Spinal cord (tissue), 9 donors: ENCODE measurements at regions not wholly inside any gene's neighbourhood (a gene's known extent, or its start where the extent isn't known, plus 50 kb on each side); places are given as distances from the start of the nearest gene placed in this dataset.

Experiments used
- DNase-seq, 6 donors: peaks; one replicate each; pipeline versions ENCODE4 v3.0.0 to v3.0.0-alpha.2; 2013 to 2015; ENCODE audit warnings: low spot score in 6 of 6, low read depth in 4 of 6
- H3K27ac ChIP-seq: one replicate; pipeline ENCODE4 v1.5.1; 2013; ENCODE audit warnings: low read depth, low read length, control low read depth
- H3K27me3 ChIP-seq: one replicate; pipeline ENCODE4 v1.6.1; 2013; ENCODE audit warnings: low read length; ENCODE audit not compliant: control insufficient read depth, insufficient read depth
- H3K36me3 ChIP-seq: one replicate; pipeline ENCODE4 v1.6.1; 2013; ENCODE audit warnings: low read length; ENCODE audit not compliant: control insufficient read depth, insufficient read depth
- H3K4me1 ChIP-seq: one replicate; pipeline ENCODE4 v1.6.1; 2013; ENCODE audit warnings: low read length; ENCODE audit not compliant: control insufficient read depth, insufficient read depth
- H3K4me3 ChIP-seq: one replicate; pipeline ENCODE4 v1.5.1; 2013; ENCODE audit warnings: low read depth, low read length, control low read depth
- H3K9me3 ChIP-seq: one replicate; pipeline ENCODE4 v1.6.1; 2013; ENCODE audit warnings: low read length; ENCODE audit not compliant: control insufficient read depth, insufficient read depth
- WGBS: methylation state at CpG from one replicate; pipeline ENCODE4 v1.1.5; 2013; ENCODE audit warnings: missing lambda C conversion rate; ENCODE audit not compliant: insufficient coverage; 5-methylcytosine and 5-hydroxymethylcytosine counted together
- donor health status: healthy.

- Histone ChIP-seq H3K27ac (no peak overlapping the region), H3K4me3 (no peak overlapping the region), H3K4me1 (no peaks in the 10 kb centered on the region), H3K9me3 (no peaks in the 10 kb centered on the region), H3K36me3 (no peaks in the 10 kb centered on the region), H3K27me3 (no peaks in the 10 kb centered on the region)
- no peak for DNase-seq
- WGBS: 100% methylated on average over 1 of the region's 7 CpGs
These were observed 132.0 kb downstream of the ZBTB18 start for GRCh38 chr1:244183037-244183436.

- no peak overlapping the region for H3K4me3 ChIP-seq
- H3K4me1 ChIP-seq: no peaks in the 10 kb centered on the region
- H3K27ac ChIP-seq: no peak overlapping the region
- no peaks in the 10 kb centered on the region for H3K36me3 ChIP-seq
- no peaks in the 10 kb centered on the region for H3K27me3 ChIP-seq
- H3K9me3 ChIP-seq: peaks cover 2% of the 10 kb centered on the region
- DNase-seq: no peak
- 92% methylated on average over 7 of the region's 10 CpGs for WGBS
These were observed 135.3 kb downstream of the ZBTB18 start for GRCh38 chr1:244186372-244186771.

GRCh38 chr1:244187310-244187709 lies 136.2 kb downstream of the ZBTB18 start:
- WGBS: 63% methylated on average over 7 of the region's 12 CpGs
- no peak for DNase-seq
- H3K9me3 ChIP-seq: peaks cover 2% of the 10 kb centered on the region
- H3K36me3 ChIP-seq: no peaks in the 10 kb centered on the region
- no peak overlapping the region for H3K4me3 ChIP-seq
- H3K4me1 ChIP-seq: no peaks in the 10 kb centered on the region
- H3K27ac ChIP-seq: no peak overlapping the region
- no peaks in the 10 kb centered on the region for H3K27me3 ChIP-seq

- 84% methylated on average over 4 of the region's 5 CpGs for WGBS
- Histone ChIP-seq H3K27ac (no peak overlapping the region), H3K36me3 (no peaks in the 10 kb centered on the region), H3K4me3 (no peak overlapping the region), H3K9me3 (peaks cover 2% of the 10 kb centered on the region), H3K27me3 (no peaks in the 10 kb centered on the region), H3K4me1 (no peaks in the 10 kb centered on the region)
- no peak for DNase-seq
These were observed 140.5 kb downstream of the ZBTB18 start for GRCh38 chr1:244191581-244191980.

- H3K9me3 ChIP-seq: peaks cover 2% of the 10 kb centered on the region
- H3K36me3 ChIP-seq: no peaks in the 10 kb centered on the region
- no peak overlapping the region for H3K27ac ChIP-seq
- no peak for DNase-seq
- H3K4me1 ChIP-seq: no peaks in the 10 kb centered on the region
- no peaks in the 10 kb centered on the region for H3K27me3 ChIP-seq
- no peak overlapping the region for H3K4me3 ChIP-seq
- WGBS: 100% methylated on average over 1 of the region's 3 CpGs
These were observed 141.2 kb downstream of the ZBTB18 start for GRCh38 chr1:244192325-244192724.

- no peak overlapping the region for H3K27ac ChIP-seq
- no peak for DNase-seq
- H3K9me3 ChIP-seq: no peaks in the 10 kb centered on the region
- H3K4me1 ChIP-seq: no peaks in the 10 kb centered on the region
- H3K4me3 ChIP-seq: no peak overlapping the region
- H3K36me3 ChIP-seq: no peaks in the 10 kb centered on the region
- H3K27me3 ChIP-seq: no peaks in the 10 kb centered on the region
- 85% methylated on average over 4 of the region's 6 CpGs for WGBS
These were observed 145.6 kb downstream of the ZBTB18 start for GRCh38 chr1:244196571-244197285.

DNA sequence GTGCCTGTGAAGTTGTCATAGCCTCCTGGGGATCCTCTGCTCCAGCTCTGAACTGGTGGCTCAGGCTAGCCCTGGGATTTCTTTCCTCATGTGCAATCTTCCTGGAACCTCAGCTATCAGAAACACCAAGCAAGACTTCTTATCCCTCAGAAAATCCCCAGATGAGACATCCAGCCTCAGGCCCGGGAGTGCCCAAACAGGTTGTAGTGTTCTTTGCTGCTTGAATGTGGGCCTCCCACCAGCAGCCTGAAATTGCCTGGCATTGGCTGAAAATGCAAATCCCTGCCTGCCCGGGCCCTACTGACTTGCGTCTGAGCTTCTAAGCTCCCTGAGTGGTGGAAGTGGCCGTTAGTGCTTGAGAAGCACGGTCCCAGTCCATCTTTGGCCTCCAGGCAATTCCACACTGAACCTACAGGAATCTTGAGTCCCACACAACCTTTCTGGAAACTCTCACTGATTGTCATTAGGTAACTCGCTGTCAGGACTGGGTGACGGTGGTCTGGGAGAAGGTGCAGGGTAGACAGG lies 146.8 kb downstream of the ZBTB18 start:
- no peaks in the 10 kb centered on the region for H3K27me3 ChIP-seq
- 96% methylated on average over 4 of the region's 7 CpGs for WGBS

GRCh38 chr1:244199902-244200301 lies 148.8 kb downstream of the ZBTB18 start:
- Histone ChIP-seq H3K27ac (no peak overlapping the region), H3K9me3 (no peaks in the 10 kb centered on the region), H3K27me3 (no peaks in the 10 kb centered on the region), H3K4me1 (no peaks in the 10 kb centered on the region), H3K4me3 (no peak overlapping the region), H3K36me3 (no peaks in the 10 kb centered on the region)
- WGBS: 80% methylated on average over 1 of the region's 4 CpGs
- DNase-seq: no peak

More for the DNA sequence above, 146.8 kb downstream of the ZBTB18 start:
- H3K27ac ChIP-seq: no peak overlapping the region
- H3K9me3 ChIP-seq: no peaks in the 10 kb centered on the region
- H3K4me1 ChIP-seq: no peaks in the 10 kb centered on the region
- no peak for DNase-seq
- H3K4me3 ChIP-seq: no peak overlapping the region
- no peaks in the 10 kb centered on the region for H3K36me3 ChIP-seq

DNA sequence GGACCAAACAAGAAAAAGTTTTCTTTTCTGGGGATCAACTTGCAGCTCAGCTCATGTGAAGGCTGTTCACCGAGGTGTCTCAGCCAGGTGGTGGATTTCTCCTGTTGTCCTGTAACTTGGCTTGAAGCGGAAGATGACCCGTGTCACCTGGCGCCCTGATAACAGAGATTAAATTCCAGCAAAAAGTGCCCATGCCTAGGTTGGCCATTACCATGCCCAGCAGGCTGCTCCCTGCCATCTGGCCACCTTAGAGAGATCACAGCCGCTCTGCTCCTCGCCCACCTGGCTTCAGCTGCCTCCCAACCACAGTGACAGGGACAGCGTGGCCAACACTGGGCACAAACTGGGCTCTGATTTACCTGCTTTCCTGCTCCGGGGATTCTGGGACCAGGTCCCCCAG lies 149.5 kb downstream of the ZBTB18 start:
- 96% methylated on average over 8 of the region's 8 CpGs for WGBS
- no peaks in the 10 kb centered on the region for H3K9me3 ChIP-seq
- DNase-seq: no peak
- no peaks in the 10 kb centered on the region for H3K4me1 ChIP-seq
- no peaks in the 10 kb centered on the region for H3K27me3 ChIP-seq
- no peak overlapping the region for H3K4me3 ChIP-seq
- no peaks in the 10 kb centered on the region for H3K36me3 ChIP-seq
- H3K27ac ChIP-seq: no peak overlapping the region

- 85% methylated on average over 6 of the region's 8 CpGs for WGBS
- Histone ChIP-seq H3K27ac (no peak overlapping the region), H3K9me3 (no peaks in the 10 kb centered on the region)
These were observed 150.7 kb downstream of the ZBTB18 start for GRCh38 chr1:244201750-244202149.

More at GRCh38 chr1:244201750-244202149, 150.7 kb downstream of the ZBTB18 start:
- DNase-seq: no peak
- H3K4me3 ChIP-seq: no peak overlapping the region
- no peaks in the 10 kb centered on the region for H3K27me3 ChIP-seq
- no peaks in the 10 kb centered on the region for H3K4me1 ChIP-seq
- no peaks in the 10 kb centered on the region for H3K36me3 ChIP-seq
